SK-N-SH (cell line): ENCODE measurements at regions not wholly inside any gene's neighbourhood (a gene's known extent, or its start where the extent isn't known, plus 50 kb on each side); places are given as distances from the start of the nearest gene placed in this dataset.

ENCODE experiments used
- CHD2 ChIP-seq: fragments of 150-350 bp; IDR thresholded peaks from 2 replicates; pipeline ENCODE4 v1.6.1; 2018; ENCODE audit warnings: low read length; ENCODE audit not compliant: partially characterized antibody
- FOSL2 ChIP-seq: IDR thresholded peaks from 2 replicates; pipeline ENCODE4 v1.4.0; 2012; ENCODE audit warnings: low read depth, mild to moderate bottlenecking, moderate library complexity, borderline replicate concordance
- FOXJ3 ChIP-seq: sonication (generic); formaldehyde crosslinking; IDR thresholded peaks from 2 replicates; pipeline ENCODE4 v1.5.1; 2020; ENCODE audit warnings: mild to moderate bottlenecking, missing genetic modification reagents
- MAX ChIP-seq: IDR thresholded peaks from 2 replicates; pipeline ENCODE4 v1.4.0; 2012; ENCODE audit warnings: low read depth
- NRF1 ChIP-seq: IDR thresholded peaks from 2 replicates; pipeline ENCODE4 v1.6.1; 2012; ENCODE audit warnings: low read depth, mild to moderate bottlenecking, low read length
- POLR2AphosphoS5 ChIP-seq: IDR thresholded peaks from 2 replicates; pipeline ENCODE4 v1.6.1; 2012; ENCODE audit warnings: low read depth, low read length
- RAD21 ChIP-seq: IDR thresholded peaks from 2 replicates; pipeline ENCODE4 v1.6.1; 2012; ENCODE audit warnings: mild to moderate bottlenecking, low read length
- RFX5 ChIP-seq: IDR thresholded peaks from 2 replicates; pipeline ENCODE4 v1.6.1; 2012; ENCODE audit warnings: mild to moderate bottlenecking, improper control_type of control experiment, low read length
- RXRA ChIP-seq: IDR thresholded peaks from 2 replicates; pipeline ENCODE4 v1.4.0; 2012; ENCODE audit warnings: low read depth, mild to moderate bottlenecking, borderline replicate concordance
- YY1 ChIP-seq: IDR thresholded peaks from 2 replicates; pipeline ENCODE4 v1.4.0; 2012; ENCODE audit warnings: low read depth, mild to moderate bottlenecking
- TF ChIP-seq, protein P1 (sequence below): fragments of 200-600 bp; sonication (generic); IDR thresholded peaks from 2 replicates; pipeline ENCODE4 v1.6.1; 2017; ENCODE audit warnings: antibody characterized with exemption, mild to moderate bottlenecking, moderate library complexity
- TF ChIP-seq, protein P2 (sequence below): IDR thresholded peaks from 2 replicates; pipeline ENCODE4 v1.6.1; 2012; ENCODE audit warnings: mild to moderate bottlenecking, low read depth, low read length, moderate library complexity
- TF ChIP-seq, protein P3 (sequence below): fragments of 150-350 bp; IDR thresholded peaks from 2 replicates; pipeline ENCODE4 v1.6.1; 2017; ENCODE audit warnings: antibody characterized with exemption, low read length, low read depth, borderline replicate concordance
- TF ChIP-seq, protein P4 (sequence below): fragments of 150-350 bp; IDR thresholded peaks from 2 replicates; pipeline ENCODE4 v1.6.1; 2016; ENCODE audit warnings: mild to moderate bottlenecking, low read depth, low read length

DNA sequence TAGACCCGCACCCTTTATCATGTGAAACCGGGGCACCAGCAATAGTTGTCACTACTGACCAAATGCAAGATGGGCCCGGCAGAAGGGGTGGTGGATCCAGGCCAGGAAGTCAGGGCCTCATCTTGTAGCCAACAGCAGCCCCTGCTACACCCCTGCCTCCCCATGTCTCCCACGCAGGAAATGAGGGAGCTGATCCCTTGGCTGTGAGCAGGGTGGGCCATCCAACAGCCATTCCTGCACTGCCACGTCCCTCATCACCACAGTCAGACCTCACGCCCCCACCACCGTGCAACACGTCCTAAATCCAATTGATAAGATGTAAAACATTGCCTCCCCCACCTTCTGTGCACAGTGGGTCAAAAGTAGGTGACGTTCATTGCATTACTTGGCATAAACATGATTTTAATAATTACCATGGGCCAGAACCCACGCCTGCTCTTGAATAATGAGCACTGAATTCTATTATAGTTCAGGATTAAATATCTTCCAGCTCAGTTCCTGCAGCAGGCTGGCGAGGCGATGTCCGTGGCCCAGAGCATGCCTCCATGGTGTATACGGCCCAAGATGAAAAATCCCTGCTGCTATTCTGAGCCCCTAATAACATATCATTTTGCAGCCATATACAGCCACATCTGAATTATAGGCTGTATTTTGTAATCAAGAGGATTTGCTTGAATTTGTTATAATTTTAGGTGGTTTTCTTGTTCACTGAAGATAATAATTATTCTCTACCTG, 1373.8 kb downstream of the BRD1 start:
- TF ChIP-seq, protein P1, sequence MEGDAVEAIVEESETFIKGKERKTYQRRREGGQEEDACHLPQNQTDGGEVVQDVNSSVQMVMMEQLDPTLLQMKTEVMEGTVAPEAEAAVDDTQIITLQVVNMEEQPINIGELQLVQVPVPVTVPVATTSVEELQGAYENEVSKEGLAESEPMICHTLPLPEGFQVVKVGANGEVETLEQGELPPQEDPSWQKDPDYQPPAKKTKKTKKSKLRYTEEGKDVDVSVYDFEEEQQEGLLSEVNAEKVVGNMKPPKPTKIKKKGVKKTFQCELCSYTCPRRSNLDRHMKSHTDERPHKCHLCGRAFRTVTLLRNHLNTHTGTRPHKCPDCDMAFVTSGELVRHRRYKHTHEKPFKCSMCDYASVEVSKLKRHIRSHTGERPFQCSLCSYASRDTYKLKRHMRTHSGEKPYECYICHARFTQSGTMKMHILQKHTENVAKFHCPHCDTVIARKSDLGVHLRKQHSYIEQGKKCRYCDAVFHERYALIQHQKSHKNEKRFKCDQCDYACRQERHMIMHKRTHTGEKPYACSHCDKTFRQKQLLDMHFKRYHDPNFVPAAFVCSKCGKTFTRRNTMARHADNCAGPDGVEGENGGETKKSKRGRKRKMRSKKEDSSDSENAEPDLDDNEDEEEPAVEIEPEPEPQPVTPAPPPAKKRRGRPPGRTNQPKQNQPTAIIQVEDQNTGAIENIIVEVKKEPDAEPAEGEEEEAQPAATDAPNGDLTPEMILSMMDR = no peak
- TF ChIP-seq MAX (no peak), NRF1 (no peak), CHD2 (no peak), POLR2AphosphoS5 (no peak), FOSL2 (no peak), RXRA (no peak), YY1 (no peak), FOXJ3 (CRISPR knock-in tag) (no peak), RAD21 (no peak), RFX5 (no peak)
- TF ChIP-seq, protein P2, sequence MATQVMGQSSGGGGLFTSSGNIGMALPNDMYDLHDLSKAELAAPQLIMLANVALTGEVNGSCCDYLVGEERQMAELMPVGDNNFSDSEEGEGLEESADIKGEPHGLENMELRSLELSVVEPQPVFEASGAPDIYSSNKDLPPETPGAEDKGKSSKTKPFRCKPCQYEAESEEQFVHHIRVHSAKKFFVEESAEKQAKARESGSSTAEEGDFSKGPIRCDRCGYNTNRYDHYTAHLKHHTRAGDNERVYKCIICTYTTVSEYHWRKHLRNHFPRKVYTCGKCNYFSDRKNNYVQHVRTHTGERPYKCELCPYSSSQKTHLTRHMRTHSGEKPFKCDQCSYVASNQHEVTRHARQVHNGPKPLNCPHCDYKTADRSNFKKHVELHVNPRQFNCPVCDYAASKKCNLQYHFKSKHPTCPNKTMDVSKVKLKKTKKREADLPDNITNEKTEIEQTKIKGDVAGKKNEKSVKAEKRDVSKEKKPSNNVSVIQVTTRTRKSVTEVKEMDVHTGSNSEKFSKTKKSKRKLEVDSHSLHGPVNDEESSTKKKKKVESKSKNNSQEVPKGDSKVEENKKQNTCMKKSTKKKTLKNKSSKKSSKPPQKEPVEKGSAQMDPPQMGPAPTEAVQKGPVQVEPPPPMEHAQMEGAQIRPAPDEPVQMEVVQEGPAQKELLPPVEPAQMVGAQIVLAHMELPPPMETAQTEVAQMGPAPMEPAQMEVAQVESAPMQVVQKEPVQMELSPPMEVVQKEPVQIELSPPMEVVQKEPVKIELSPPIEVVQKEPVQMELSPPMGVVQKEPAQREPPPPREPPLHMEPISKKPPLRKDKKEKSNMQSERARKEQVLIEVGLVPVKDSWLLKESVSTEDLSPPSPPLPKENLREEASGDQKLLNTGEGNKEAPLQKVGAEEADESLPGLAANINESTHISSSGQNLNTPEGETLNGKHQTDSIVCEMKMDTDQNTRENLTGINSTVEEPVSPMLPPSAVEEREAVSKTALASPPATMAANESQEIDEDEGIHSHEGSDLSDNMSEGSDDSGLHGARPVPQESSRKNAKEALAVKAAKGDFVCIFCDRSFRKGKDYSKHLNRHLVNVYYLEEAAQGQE = no peak
- TF ChIP-seq, protein P3, sequence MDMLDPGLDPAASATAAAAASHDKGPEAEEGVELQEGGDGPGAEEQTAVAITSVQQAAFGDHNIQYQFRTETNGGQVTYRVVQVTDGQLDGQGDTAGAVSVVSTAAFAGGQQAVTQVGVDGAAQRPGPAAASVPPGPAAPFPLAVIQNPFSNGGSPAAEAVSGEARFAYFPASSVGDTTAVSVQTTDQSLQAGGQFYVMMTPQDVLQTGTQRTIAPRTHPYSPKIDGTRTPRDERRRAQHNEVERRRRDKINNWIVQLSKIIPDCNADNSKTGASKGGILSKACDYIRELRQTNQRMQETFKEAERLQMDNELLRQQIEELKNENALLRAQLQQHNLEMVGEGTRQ = no peak
- TF ChIP-seq, protein P4, sequence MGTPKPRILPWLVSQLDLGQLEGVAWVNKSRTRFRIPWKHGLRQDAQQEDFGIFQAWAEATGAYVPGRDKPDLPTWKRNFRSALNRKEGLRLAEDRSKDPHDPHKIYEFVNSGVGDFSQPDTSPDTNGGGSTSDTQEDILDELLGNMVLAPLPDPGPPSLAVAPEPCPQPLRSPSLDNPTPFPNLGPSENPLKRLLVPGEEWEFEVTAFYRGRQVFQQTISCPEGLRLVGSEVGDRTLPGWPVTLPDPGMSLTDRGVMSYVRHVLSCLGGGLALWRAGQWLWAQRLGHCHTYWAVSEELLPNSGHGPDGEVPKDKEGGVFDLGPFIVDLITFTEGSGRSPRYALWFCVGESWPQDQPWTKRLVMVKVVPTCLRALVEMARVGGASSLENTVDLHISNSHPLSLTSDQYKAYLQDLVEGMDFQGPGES = no peak
